HG02588 (cell line): ENCODE measurements at regions not wholly inside any gene's neighbourhood (a gene's known extent, or its start where the extent isn't known, plus 50 kb on each side); places are given as distances from the start of the nearest gene placed in this dataset.
"Not testable (repeated sequence)": the region's sequence is repeated elsewhere in the genome, so short reads cannot be mapped to it uniquely, and the experiment has no call there.

Experiments used
- ATAC-seq: cut with Tn5 transposase; IDR thresholded peaks from one replicate; pipeline ENCODE4 v1.9.1; 2021; ENCODE audit warnings: mild to moderate bottlenecking, moderate library complexity; ENCODE audit not compliant: unreplicated experiment

GRCh38 chr5:162603443-162604070 lies 536.0 kb downstream of the GABRG2 start:
- no peak for ATAC-seq

- no peak for ATAC-seq
Measured at GRCh38 chr5:162607879-162608278, 540.3 kb downstream of the GABRG2 start.

GRCh38 chr5:162621726-162622263 lies 554.2 kb downstream of the GABRG2 start:
- ATAC-seq, result not testable (repeated sequence)

- ATAC-seq, result no peak
Measured at GRCh38 chr5:162624110-162624509, 556.5 kb downstream of the GABRG2 start.

GRCh38 chr5:162637481-162637880 lies 569.9 kb downstream of the GABRG2 start:
- no peak for ATAC-seq

- ATAC-seq, result no peak
Measured at GRCh38 chr5:162638849-162639248, 571.3 kb downstream of the GABRG2 start.

- ATAC-seq, result no peak
Measured at GRCh38 chr5:162641142-162641813, 573.7 kb downstream of the GABRG2 start.

GRCh38 chr5:162654661-162655405 lies 587.3 kb downstream of the GABRG2 start:
- ATAC-seq, result no peak

GRCh38 chr5:162657076-162657475 lies 589.5 kb downstream of the GABRG2 start:
- ATAC-seq, result no peak

GRCh38 chr5:162664846-162665245 lies 597.3 kb downstream of the GABRG2 start:
- ATAC-seq, result no peak

GRCh38 chr5:162668926-162669325 lies 601.4 kb downstream of the GABRG2 start:
- no peak for ATAC-seq

GRCh38 chr5:162672061-162672460 lies 604.5 kb downstream of the GABRG2 start:
- no peak for ATAC-seq

GRCh38 chr5:162683284-162683683 lies 615.7 kb downstream of the GABRG2 start:
- ATAC-seq, result no peak

GRCh38 chr5:162684145-162684544 lies 616.6 kb downstream of the GABRG2 start:
- ATAC-seq, result no peak

- ATAC-seq, result no peak
Measured at GRCh38 chr5:162685302-162685701, 617.7 kb downstream of the GABRG2 start.

GRCh38 chr5:162696272-162696671 lies 628.7 kb downstream of the GABRG2 start:
- not testable (repeated sequence) for ATAC-seq

- no peak for ATAC-seq
Measured at GRCh38 chr5:162699361-162699760, 631.8 kb downstream of the GABRG2 start.

GRCh38 chr5:162703914-162704313 lies 636.3 kb downstream of the GABRG2 start:
- ATAC-seq, result no peak

GRCh38 chr5:162711244-162711643 lies 643.7 kb downstream of the GABRG2 start:
- ATAC-seq, result no peak

GRCh38 chr5:162719720-162720119 lies 652.1 kb downstream of the GABRG2 start:
- no peak for ATAC-seq

- ATAC-seq, result no peak
Measured at GRCh38 chr5:162721125-162721524, 653.6 kb downstream of the GABRG2 start.

- no peak for ATAC-seq
Measured at GRCh38 chr5:162752612-162753011, 684.8 kb upstream of the CCNG1 start.
